ENCODE measurements at regions not wholly inside any gene's neighbourhood (a gene's known extent, or its start where the extent isn't known, plus 50 kb on each side); places are given as distances from the start of the nearest gene placed in this dataset.

GRCh38 chr13:65529541-65529940, 1700.6 kb downstream of the PCDH9 start:
- TF ChIP-seq EP300 (IDR thresholded peaks at IDR 0.05): no peak
- no peak for TF ChIP-seq POLR2A (IDR thresholded peaks at IDR 0.05)

All from ovary (tissue), 1 donor.